ACHN (cell line): ENCODE measurements at regions not wholly inside any gene's neighbourhood (a gene's known extent, or its start where the extent isn't known, plus 50 kb on each side); places are given as distances from the start of the nearest gene placed in this dataset.
"Not testable (repeated sequence)": the region's sequence is repeated elsewhere in the genome, so short reads cannot be mapped to it uniquely, and the experiment has no call there.

ENCODE experiments used
- DNase-seq: peaks from one replicate; pipeline ENCODE4 v3.0.0-alpha.2; 2015
- in situ Hi-C: cut with HindIII; loops from 2 replicates; pipeline ENCODE4 v1.10.0; 2017; ENCODE audit warnings: low sequenced_read_pairs, low pct_ligation_motif_present, low pct_unique_long_range_greater_than_20kb

GRCh38 chr6:5850848-5851255 lies 155.9 kb downstream of the NRN1 start:
- in situ Hi-C loops, result no loop called here
- DNase-seq, result no peak

GRCh38 chr6:5846889-5847288 lies 159.8 kb downstream of the NRN1 start:
- DNase-seq, result no peak
- in situ Hi-C loops, result no loop called here

- in situ Hi-C loops, result no loop called here
- DNase-seq, result no peak
These were observed 160.4 kb downstream of the NRN1 start for GRCh38 chr6:5846335-5846734.

GRCh38 chr6:5843078-5843477 lies 163.6 kb downstream of the NRN1 start:
- in situ Hi-C loops, result no loop called here
- no peak for DNase-seq

- in situ Hi-C loops, result no loop called here
These were observed 165.9 kb downstream of the NRN1 start for GRCh38 chr6:5840734-5841390.

GRCh38 chr6:5838656-5839396 lies 167.9 kb downstream of the NRN1 start:
- in situ Hi-C loops, result no loop called here

More at GRCh38 chr6:5840734-5841390, 165.9 kb downstream of the NRN1 start:
- DNase-seq, result no peak

GRCh38 chr6:5837323-5837722 lies 169.4 kb downstream of the NRN1 start:
- in situ Hi-C loops, result no loop called here
- no peak for DNase-seq

More at GRCh38 chr6:5838656-5839396, 167.9 kb downstream of the NRN1 start:
- no peak for DNase-seq

GRCh38 chr6:5836597-5836996 lies 170.1 kb downstream of the NRN1 start:
- in situ Hi-C loops, DNase-seq: not testable (repeated sequence)

GRCh38 chr6:5833120-5833519 lies 173.6 kb downstream of the NRN1 start:
- in situ Hi-C loops, result no loop called here
- DNase-seq, result no peak

- in situ Hi-C loops, result no loop called here
- no peak for DNase-seq
These were observed 174.1 kb downstream of the NRN1 start for GRCh38 chr6:5832668-5833067.

GRCh38 chr6:5831219-5831862 lies 175.4 kb downstream of the NRN1 start:
- in situ Hi-C loops, DNase-seq: not testable (repeated sequence)

GRCh38 chr6:5828296-5828695 lies 178.4 kb downstream of the NRN1 start:
- no peak for DNase-seq
- in situ Hi-C loops, result no loop called here

- DNase-seq, result no peak
- in situ Hi-C loops, result no loop called here
These were observed 179.4 kb downstream of the NRN1 start for GRCh38 chr6:5827056-5827904.

- DNase-seq, in situ Hi-C loops: not testable (repeated sequence)
These were observed 182.2 kb downstream of the NRN1 start for GRCh38 chr6:5824382-5824983.
